ENCODE measurements at regions not wholly inside any gene's neighbourhood (a gene's known extent, or its start where the extent isn't known, plus 50 kb on each side); places are given as distances from the start of the nearest gene placed in this dataset.
"Not testable (repeated sequence)": the region's sequence is repeated elsewhere in the genome, so short reads cannot be mapped to it uniquely, and the experiment has no call there.

DNA sequence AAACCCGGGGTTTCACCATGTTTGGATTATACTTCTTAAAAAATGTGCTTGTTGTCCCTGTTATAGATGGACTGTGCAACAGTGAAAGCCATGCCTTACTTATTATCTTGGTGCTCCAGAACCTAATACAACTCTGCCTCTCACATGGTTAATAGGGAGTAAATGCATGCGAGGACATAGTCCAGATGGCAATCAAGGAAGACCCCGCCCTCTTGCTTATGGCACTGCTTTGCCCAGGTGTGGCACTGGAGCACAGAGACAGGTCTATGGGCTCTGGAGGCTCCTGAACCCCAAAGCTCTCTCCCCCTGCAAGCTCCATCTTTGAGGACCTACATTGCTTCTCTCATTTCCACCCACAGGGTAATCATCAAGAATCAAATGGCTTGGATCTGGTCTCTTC is 162.1 kb upstream of the NTF3 start:
- no peak for DNase-seq
- H3K27ac Mint-ChIP-seq (ENCODE audit: unreplicated experiment), result no peak overlapping the region
- H3K36me3 Mint-ChIP-seq (ENCODE audit: unreplicated experiment), result peaks cover 2% of the 10 kb centered on the region

DNA sequence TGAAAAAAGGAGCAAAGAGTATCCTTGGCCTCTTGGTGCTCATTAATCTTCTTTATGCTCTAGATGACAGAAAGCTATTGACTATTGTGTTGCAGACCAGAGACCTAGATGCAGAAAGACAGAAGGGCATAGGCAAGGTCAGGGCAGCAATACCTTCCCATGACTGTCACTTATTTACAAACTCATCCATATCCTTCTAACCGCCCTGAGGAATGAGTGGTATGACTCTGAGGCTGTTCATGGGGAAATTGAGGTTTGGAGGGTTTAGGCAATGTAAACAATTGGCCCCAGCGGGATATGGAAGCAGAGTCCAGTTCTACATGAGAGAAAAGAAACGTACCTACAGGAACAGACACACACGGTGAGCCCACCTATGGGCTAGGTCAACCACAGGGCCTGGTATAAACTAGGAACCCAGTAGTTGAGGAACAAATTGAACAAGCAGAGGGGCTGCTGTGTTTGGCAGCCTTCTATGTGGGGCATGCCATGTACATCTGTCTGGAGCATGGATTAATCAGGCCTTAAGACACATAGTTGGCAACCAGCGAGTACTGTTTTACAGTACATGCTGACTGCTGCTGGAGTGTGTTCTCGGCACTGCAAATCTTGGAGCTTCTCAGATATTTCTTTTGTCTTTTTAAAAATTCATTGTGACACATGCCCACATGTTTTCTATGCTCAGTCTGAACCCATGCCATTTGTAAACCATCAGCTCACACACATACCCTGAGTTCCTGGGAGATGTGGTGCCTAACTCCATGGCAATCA is 159.7 kb upstream of the NTF3 start:
- no peak for DNase-seq
- Mint-ChIP-seq H3K36me3 (ENCODE audit: unreplicated experiment) (no peaks in the 10 kb centered on the region), H3K4me1 (ENCODE audit: low read depth, unreplicated experiment) (no peaks in the 10 kb centered on the region), H3K27ac (ENCODE audit: unreplicated experiment) (no peak overlapping the region), H3K9me3 (ENCODE audit: unreplicated experiment) (peaks cover 1% of the 10 kb centered on the region), H3K4me3 (ENCODE audit: unreplicated experiment) (no peak overlapping the region), H3K27me3 (ENCODE audit: unreplicated experiment) (no peaks in the 10 kb centered on the region)
- TF ChIP-seq CTCF (IDR thresholded peaks at IDR 0.05; ENCODE audit: partially characterized antibody, unreplicated experiment), result no peak

More for the DNA sequence above, 162.1 kb upstream of the NTF3 start:
- Mint-ChIP-seq H3K27me3 (ENCODE audit: unreplicated experiment) (no peaks in the 10 kb centered on the region), H3K9me3 (ENCODE audit: unreplicated experiment) (peaks cover 1% of the 10 kb centered on the region), H3K4me1 (ENCODE audit: low read depth, unreplicated experiment) (no peaks in the 10 kb centered on the region), H3K4me3 (ENCODE audit: unreplicated experiment) (no peak overlapping the region)
- TF ChIP-seq CTCF (IDR thresholded peaks at IDR 0.05; ENCODE audit: partially characterized antibody, unreplicated experiment), result no peak

GRCh38 chr12:5273709-5274108 is 158.2 kb upstream of the NTF3 start:
- TF ChIP-seq CTCF (IDR thresholded peaks at IDR 0.05; ENCODE audit: partially characterized antibody, unreplicated experiment), result no peak
- no peak overlapping the region for H3K27ac Mint-ChIP-seq (ENCODE audit: unreplicated experiment)
- peaks cover 1% of the 10 kb centered on the region for H3K9me3 Mint-ChIP-seq (ENCODE audit: unreplicated experiment)
- H3K4me1 Mint-ChIP-seq (ENCODE audit: low read depth, unreplicated experiment), result no peaks in the 10 kb centered on the region
- no peak overlapping the region for H3K4me3 Mint-ChIP-seq (ENCODE audit: unreplicated experiment)
- no peaks in the 10 kb centered on the region for H3K27me3 Mint-ChIP-seq (ENCODE audit: unreplicated experiment)
- no peak for DNase-seq
- H3K36me3 Mint-ChIP-seq (ENCODE audit: unreplicated experiment), result no peaks in the 10 kb centered on the region

DNA sequence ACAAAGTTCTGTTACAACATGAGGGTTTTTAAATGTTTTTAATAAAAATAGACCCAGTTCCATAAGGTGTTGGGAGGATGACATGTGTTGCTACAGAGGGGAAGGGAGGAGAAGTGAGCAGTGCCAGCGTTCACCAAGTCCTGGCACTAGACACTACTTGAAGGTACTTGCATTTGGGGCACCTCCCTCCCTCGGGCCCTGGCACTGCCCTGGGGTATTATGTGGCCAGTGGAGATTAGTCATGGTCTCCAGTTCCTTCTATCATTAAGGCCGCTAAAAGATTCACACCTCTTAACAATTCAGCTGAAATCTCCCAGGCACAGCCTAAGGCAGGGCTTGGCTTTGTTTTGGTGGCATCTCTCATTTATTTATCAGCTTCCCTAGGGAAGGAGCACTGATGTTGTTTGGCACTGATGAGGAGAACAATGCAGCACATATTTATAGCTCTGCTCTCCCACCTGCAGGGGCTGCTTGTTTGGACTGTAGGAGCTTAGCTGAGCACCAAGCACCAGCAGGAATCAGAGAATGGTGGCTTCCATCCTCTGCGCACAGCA is 155.5 kb upstream of the NTF3 start:
- no peak for TF ChIP-seq CTCF (IDR thresholded peaks at IDR 0.05; ENCODE audit: partially characterized antibody, unreplicated experiment)
- no peak overlapping the region for H3K27ac Mint-ChIP-seq (ENCODE audit: unreplicated experiment)
- DNase-seq, result no peak

DNA sequence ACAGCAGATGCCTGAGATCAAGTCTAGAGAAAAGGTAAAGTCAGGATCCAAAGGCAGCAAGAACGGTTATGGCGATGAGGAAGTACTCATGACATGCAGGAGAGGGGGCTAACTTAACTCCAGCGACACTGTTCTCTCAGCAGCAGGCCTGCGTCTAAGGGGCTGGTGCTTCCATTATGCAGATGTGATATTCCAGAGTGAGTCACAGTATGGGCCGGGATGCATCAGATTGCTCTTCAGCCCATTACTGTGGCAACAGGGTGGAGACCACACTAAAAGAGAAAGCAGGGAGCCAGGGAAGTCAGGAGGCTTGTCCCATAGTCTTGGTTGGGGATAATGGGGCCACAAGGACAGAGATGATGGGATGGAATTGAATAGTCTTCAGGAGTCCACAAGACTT is 151.8 kb upstream of the NTF3 start:
- H3K4me1 Mint-ChIP-seq (ENCODE audit: low read depth, unreplicated experiment), result no peaks in the 10 kb centered on the region
- H3K36me3 Mint-ChIP-seq (ENCODE audit: unreplicated experiment), result no peaks in the 10 kb centered on the region
- DNase-seq, result no peak
- no peaks in the 10 kb centered on the region for H3K9me3 Mint-ChIP-seq (ENCODE audit: unreplicated experiment)
- no peaks in the 10 kb centered on the region for H3K27me3 Mint-ChIP-seq (ENCODE audit: unreplicated experiment)
- H3K4me3 Mint-ChIP-seq (ENCODE audit: unreplicated experiment), result no peak overlapping the region
- no peak overlapping the region for H3K27ac Mint-ChIP-seq (ENCODE audit: unreplicated experiment)
- TF ChIP-seq CTCF (IDR thresholded peaks at IDR 0.05; ENCODE audit: partially characterized antibody, unreplicated experiment), result no peak

More for the DNA sequence above, 155.5 kb upstream of the NTF3 start:
- no peaks in the 10 kb centered on the region for H3K4me1 Mint-ChIP-seq (ENCODE audit: low read depth, unreplicated experiment)
- peaks cover 1% of the 10 kb centered on the region for H3K9me3 Mint-ChIP-seq (ENCODE audit: unreplicated experiment)
- no peaks in the 10 kb centered on the region for H3K27me3 Mint-ChIP-seq (ENCODE audit: unreplicated experiment)
- H3K36me3 Mint-ChIP-seq (ENCODE audit: unreplicated experiment), result no peaks in the 10 kb centered on the region
- H3K4me3 Mint-ChIP-seq (ENCODE audit: unreplicated experiment), result no peak overlapping the region

DNA sequence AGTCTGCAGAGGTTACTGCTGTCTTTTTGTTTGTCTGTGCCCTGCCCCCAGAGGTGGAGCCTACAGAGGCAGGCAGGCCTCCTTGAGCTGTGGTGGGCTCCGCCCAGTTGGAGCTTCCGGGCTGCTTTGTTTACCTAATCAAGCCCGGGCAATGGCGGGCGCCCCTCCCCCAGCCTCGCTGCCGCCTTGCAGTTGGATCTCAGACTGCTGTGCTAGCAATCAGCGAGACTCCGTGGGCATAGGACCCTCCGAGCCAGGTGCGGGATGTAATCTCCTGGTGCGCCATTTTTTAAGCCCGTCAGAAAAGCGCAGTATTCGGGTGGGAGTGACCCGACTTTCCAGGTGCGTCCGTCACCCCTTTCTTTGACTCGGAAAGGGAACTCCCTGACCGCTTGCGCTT is 141.5 kb upstream of the NTF3 start:
- peak overlapping the region; percentile 20 for H3K4me3 Mint-ChIP-seq (ENCODE audit: unreplicated experiment)
- H3K27me3 Mint-ChIP-seq (ENCODE audit: unreplicated experiment); H3K27ac Mint-ChIP-seq (ENCODE audit: unreplicated experiment); DNase-seq; H3K36me3 Mint-ChIP-seq (ENCODE audit: unreplicated experiment); H3K4me1 Mint-ChIP-seq (ENCODE audit: low read depth, unreplicated experiment); H3K9me3 Mint-ChIP-seq (ENCODE audit: unreplicated experiment): not testable (repeated sequence)

Measured in glutamatergic neuron (in vitro differentiated cells).